GM19372 (cell line): ENCODE measurements at regions not wholly inside any gene's neighbourhood (a gene's known extent, or its start where the extent isn't known, plus 50 kb on each side); places are given as distances from the start of the nearest gene placed in this dataset.
"Not testable (repeated sequence)": the region's sequence is repeated elsewhere in the genome, so short reads cannot be mapped to it uniquely, and the experiment has no call there.

ENCODE experiments used
- ATAC-seq: cut with Tn5 transposase; IDR thresholded peaks from one replicate; pipeline ENCODE4 v1.9.1; 2021; ENCODE audit warnings: mild to moderate bottlenecking, low read depth, moderate library complexity; ENCODE audit not compliant: unreplicated experiment

DNA sequence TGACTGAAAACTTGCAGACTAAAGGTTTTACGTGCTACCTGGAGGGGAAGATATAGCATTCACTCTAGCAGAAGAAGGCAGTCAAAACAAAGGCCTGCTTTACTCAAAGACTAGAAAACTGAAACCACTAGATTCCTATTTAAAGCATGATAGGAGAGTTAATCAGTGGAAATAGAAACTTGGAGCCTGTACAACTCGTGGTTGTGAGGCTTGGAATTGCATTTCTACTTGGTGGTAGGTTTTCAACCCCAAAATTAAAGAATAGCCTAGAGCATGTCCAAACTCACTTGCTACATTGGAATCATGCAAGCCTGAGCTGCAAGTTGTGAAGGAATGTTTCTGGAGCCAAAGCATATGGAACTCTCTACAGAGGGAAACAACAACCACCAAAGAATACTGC, 1526.4 kb upstream of the NUDT12 start:
- no peak for ATAC-seq

- ATAC-seq = no peak
Observed at GRCh38 chr5:105088102-105088501, 1525.5 kb upstream of the NUDT12 start.

GRCh38 chr5:105057893-105058292, 1495.3 kb upstream of the NUDT12 start:
- ATAC-seq = no peak

DNA sequence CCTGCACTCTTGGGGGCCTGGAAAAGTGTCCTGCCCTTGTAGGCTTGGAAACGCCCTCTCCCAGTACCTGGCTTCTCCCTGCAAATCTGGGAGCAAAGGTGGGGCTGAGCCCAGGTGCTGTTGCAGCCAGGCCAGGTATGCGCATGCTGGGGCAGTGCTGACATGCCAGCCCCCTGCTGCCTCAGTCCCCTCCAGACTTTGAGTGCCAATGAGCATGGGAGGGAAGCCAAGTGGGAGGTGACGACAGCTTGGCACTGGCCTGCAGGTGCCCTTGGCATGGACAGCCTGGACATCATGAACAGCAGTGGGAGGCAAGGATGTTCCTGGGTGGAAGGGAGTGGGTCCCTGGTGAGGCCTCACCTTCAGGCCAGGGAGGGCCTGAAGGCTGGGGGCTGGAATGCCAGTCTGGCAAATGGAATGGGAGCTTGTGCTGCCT, 1494.4 kb upstream of the NUDT12 start:
- ATAC-seq = no peak

GRCh38 chr5:105054406-105054805, 1491.8 kb upstream of the NUDT12 start:
- ATAC-seq = no peak

DNA sequence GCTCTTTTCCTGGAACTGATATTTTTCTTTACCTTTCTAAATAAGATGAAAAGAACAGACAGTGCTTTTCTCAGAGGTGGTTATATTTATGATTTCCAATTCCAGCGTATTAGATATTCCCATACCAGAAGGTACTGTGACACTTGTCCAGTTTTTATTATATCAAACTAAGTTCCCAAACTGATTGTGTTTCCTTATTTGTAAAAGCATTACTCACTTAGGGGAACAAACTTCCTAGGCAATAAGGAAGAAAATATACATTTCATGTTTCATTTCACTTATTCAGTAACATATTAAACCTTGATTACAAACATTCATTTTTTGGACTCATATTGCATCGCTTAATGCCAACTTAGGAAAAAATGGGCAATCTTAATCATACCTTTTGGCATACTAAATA, 1480.0 kb upstream of the NUDT12 start:
- ATAC-seq = no peak

- ATAC-seq = not testable (repeated sequence)
Observed at GRCh38 chr5:105036814-105037213, 1474.2 kb upstream of the NUDT12 start.

DNA sequence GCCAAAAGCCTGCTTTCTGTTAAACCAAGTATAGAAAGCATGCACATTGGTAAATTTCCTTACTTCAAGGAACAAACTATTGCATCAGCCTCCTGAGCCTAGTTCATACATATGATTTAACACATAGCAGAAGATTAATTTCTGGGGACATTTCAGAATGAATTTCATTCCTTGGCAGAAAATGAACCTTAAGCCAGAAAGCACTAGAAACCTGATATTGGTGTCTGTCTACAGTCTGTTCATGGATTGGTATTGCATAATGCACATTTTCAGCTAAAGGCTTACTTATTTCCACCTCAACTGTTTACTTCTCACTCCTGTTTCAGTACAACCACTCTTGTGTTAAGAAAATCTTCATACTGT, 1471.8 kb upstream of the NUDT12 start:
- no peak for ATAC-seq

GRCh38 chr5:105033637-105034400, 1471.2 kb upstream of the NUDT12 start:
- no peak for ATAC-seq

- ATAC-seq = no peak
Observed at GRCh38 chr5:105032917-105033316, 1470.3 kb upstream of the NUDT12 start.

GRCh38 chr5:105030153-105030552, 1467.6 kb upstream of the NUDT12 start:
- no peak for ATAC-seq

DNA sequence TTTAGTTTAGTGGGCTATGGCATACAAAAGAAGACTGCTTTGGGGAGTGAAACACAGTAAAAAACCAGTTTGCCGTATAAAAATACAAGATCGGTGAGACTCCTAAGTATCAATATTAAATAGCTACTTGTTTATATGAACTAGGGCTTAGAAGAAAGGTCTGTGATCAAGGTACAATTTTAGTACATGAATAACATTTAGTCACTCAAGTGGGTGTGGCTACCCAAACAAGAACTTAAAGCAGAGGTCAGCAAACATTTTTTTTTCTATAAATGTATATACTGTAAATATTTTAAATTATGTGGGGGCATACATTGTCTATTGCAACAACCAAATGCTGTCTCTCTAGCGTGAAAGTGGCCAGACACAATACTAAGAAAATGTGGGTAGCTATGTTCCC, 1452.5 kb upstream of the NUDT12 start:
- ATAC-seq = no peak

DNA sequence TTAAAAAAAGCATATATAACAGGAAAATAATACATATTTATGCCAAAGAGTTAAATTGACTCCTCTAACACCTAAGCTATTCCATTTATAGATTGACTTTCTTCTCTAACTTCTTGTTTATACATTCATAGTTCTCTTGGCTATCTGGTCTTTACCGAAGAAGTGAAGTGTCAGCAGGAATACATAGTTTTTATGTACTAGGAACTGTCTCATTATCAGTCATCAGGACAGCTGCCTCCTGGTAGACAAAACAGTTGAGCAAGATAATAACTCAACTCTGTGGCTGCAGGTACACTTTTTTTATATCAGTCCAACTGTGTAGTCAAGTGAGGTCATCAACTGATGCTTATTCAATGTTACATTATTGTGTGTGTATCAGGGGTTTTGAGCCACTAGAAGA, 1436.0 kb upstream of the NUDT12 start:
- ATAC-seq = no peak

DNA sequence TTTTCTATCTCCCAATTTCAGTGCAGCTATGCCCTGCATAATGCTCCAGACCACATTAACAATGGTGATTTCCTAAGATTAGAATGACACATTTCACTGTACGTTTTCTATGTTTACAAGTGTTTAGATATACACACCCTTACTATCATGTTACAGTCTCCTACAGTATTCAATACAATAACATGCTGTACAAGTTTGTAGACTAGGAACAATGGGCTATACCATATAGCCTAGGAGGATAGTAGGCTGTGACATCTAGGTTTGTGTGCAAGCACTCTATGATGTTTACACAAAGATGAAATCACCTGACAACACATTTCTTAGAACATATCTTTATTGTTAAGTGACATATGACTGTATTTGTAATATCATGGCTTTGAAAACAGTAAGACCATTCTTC, 1435.6 kb upstream of the NUDT12 start:
- ATAC-seq = no peak

- no peak for ATAC-seq
Observed at GRCh38 chr5:104987074-104987473, 1424.5 kb upstream of the NUDT12 start.

GRCh38 chr5:104977529-104977928, 1414.9 kb upstream of the NUDT12 start:
- no peak for ATAC-seq

DNA sequence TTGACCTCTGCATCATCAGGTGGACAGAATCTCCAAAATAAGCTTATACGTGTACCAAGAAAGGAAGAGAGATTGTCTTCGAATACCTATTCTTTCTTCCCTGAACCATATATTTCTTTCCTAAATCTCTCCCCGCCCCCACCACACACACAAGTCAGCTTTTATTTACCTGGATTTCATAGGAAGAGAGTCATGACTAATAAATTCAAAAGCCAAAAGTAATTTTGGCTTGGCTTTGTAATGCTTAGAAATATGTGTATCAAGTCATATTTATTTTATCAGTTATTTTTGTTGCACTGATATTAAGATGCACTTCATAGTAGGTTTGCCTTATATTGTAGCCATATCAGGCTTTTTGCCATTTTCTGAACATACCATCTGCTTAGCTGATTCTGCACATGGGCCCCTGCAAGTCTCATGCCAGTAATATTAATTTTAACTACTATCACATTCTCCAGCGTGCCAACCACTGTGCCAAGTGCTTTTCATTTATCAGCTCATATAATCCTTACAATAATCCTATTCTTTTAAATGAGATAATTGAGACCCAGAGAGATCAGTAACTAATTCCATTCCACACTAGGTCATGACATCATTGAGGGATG, 1405.3 kb upstream of the NUDT12 start:
- ATAC-seq = no peak

DNA sequence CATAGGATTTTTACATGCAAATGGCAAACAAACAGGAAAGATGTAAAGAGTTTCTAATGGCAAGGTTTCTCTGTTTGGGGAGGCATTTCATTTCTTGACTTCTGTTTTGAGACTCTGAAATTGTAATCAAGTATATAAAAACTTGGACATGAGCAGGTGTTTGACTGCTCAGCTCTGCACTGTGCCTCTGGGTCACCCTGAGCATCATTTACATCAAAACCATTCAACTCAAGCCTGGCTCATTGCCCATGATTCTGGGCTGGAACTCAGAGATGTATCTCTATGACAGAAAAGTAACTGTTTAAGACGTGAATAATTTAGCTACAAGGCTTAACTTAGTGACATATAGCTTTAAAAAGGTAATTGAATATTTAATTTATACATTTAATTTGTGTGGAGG, 1402.4 kb upstream of the NUDT12 start:
- ATAC-seq = no peak

- ATAC-seq = no peak
Observed at GRCh38 chr5:104955479-104955878, 1392.9 kb upstream of the NUDT12 start.

DNA sequence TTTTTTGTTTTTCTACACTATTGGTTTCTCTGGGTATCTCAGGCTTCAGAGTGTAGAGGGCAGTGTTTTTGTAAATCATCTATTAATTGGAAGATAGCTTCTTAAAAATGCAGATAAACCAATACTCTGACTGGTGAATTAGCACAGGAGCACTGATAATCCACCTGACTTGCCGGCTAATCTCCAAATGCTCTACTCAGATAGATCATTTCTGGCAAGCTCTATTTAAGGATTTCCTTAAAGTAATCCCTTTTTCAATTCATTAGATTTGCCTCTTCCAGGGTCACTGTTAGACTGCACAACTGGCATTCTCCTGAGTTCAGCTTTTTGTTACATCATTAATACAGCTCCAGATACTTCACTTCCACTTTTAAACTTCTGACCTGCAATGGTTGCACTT, 1390.3 kb upstream of the NUDT12 start:
- ATAC-seq = no peak

DNA sequence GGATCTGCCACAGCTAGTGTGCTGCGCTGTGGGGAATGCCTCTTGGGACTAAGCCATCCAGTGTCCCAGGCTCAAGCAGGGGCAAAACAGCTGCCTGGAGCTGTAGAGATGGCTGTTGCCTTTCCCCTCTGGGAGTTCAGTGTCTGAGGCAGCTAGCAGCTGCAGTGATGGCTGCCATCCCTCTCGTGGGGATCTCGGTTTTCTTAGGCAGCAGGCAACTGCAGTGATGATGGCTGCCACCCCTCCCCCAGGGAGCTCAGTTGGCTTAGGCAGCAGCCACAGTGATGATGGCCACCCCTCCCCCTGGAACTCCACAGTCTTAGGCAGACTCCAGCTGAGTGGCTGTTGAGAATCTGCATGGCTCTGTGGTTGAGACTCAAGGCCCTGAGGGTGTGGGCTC, 1389.2 kb upstream of the NUDT12 start:
- no peak for ATAC-seq

- ATAC-seq = no peak
Observed at GRCh38 chr5:104947076-104947475, 1384.5 kb upstream of the NUDT12 start.
